Sigmoid colon (tissue), 6 donors: ENCODE measurements at regions not wholly inside any gene's neighbourhood (a gene's known extent, or its start where the extent isn't known, plus 50 kb on each side); places are given as distances from the start of the nearest gene placed in this dataset.

ENCODE experiments used
- DNase-seq: peaks from one replicate; pipeline ENCODE4 v3.0.0-alpha.2; 2019
- H3K27ac ChIP-seq, 4 donors: fragments of 200-600 bp; sonication (generic); one replicate each; pipeline ENCODE4 v1.5.1; 2016 to 2019; ENCODE audit warnings: mild to moderate bottlenecking in 1 of 4
- H3K27me3 ChIP-seq, 3 donors: fragments of 200-600 bp; sonication (generic); one replicate each; pipeline ENCODE4 v1.5.1; 2019; ENCODE audit warnings: mild to moderate bottlenecking in 1 of 3
- H3K36me3 ChIP-seq, 4 donors: fragments of 200-600 bp; sonication (generic); one replicate each; pipeline ENCODE4 v1.5.1; 2016 to 2019
- H3K4me1 ChIP-seq, 4 donors: fragments of 200-600 bp; sonication (generic); one replicate each; pipeline ENCODE4 v1.5.1; 2017 to 2019
- H3K4me3 ChIP-seq, 4 donors: fragments of 200-600 bp; sonication (generic); one replicate each; pipeline ENCODE4 v1.5.1; 2017 to 2019; ENCODE audit warnings: mild to moderate bottlenecking in 2 of 4, moderate library complexity in 1 of 4
- H3K9me3 ChIP-seq, 4 donors: fragments of 200-600 bp in 3 of 4; sonication (generic) in 3 of 4; one replicate each; pipeline versions ENCODE4 v1.5.1 to v1.6.1; 2013 to 2019
- EP300 ChIP-seq, 4 donors: sonication (generic); formaldehyde crosslinking; IDR thresholded peaks; one replicate each; pipeline ENCODE4 v1.6.1; 2017; ENCODE audit warnings: antibody characterized with exemption in 4 of 4
- POLR2A ChIP-seq, 2 donors: fragments of 450-650 bp; IDR thresholded peaks; one replicate each; pipeline ENCODE4 v1.6.1; 2016; ENCODE audit warnings: antibody characterized with exemption in 2 of 2, mild to moderate bottlenecking in 2 of 2, moderate library complexity in 2 of 2
- POLR2AphosphoS5 ChIP-seq, 4 donors: sonication (generic); formaldehyde crosslinking; IDR thresholded peaks; one replicate each; pipeline ENCODE4 v1.6.1; 2017; ENCODE audit warnings: antibody characterized with exemption in 4 of 4
- WGBS, 2 donors: extraction: QIAGEN DNeasy Blood & Tissue Kit; methylation state at CpG; one replicate each; pipeline ENCODE4 v1.1.7; 2013; 5-methylcytosine and 5-hydroxymethylcytosine counted together
- intact Hi-C: fragments of 100-400 bp; cut with DNase I; formaldehyde crosslinking; loops from one replicate; pipeline ENCODE4 v1.15.1; 2023
- TF ChIP-seq, protein P1 (sequence below), 4 experiments: fragments of 450-650 bp in 3 of 4; fragments of 200-600 bp in 1 of 4; IDR thresholded peaks; one replicate each; pipeline ENCODE4 v1.5.1; 2016 to 2019; ENCODE audit warnings: antibody characterized with exemption in 4 of 4, mild to moderate bottlenecking in 3 of 4, moderate library complexity in 2 of 4
- donor health status: healthy with polysubstance abuse.
- donor health status: healthy.

- no peak for TF ChIP-seq POLR2AphosphoS5 (IDR thresholded peaks at IDR 0.05)
- TF ChIP-seq, protein P1, sequence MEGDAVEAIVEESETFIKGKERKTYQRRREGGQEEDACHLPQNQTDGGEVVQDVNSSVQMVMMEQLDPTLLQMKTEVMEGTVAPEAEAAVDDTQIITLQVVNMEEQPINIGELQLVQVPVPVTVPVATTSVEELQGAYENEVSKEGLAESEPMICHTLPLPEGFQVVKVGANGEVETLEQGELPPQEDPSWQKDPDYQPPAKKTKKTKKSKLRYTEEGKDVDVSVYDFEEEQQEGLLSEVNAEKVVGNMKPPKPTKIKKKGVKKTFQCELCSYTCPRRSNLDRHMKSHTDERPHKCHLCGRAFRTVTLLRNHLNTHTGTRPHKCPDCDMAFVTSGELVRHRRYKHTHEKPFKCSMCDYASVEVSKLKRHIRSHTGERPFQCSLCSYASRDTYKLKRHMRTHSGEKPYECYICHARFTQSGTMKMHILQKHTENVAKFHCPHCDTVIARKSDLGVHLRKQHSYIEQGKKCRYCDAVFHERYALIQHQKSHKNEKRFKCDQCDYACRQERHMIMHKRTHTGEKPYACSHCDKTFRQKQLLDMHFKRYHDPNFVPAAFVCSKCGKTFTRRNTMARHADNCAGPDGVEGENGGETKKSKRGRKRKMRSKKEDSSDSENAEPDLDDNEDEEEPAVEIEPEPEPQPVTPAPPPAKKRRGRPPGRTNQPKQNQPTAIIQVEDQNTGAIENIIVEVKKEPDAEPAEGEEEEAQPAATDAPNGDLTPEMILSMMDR (IDR thresholded peaks at IDR 0.05), result no peak
- TF ChIP-seq POLR2A (IDR thresholded peaks at IDR 0.05), result no peak
- TF ChIP-seq EP300 (IDR thresholded peaks at IDR 0.05), result no peak
- H3K9me3 ChIP-seq, result no peaks in the 10 kb centered on the region
- no peaks in the 10 kb centered on the region for H3K36me3 ChIP-seq
- H3K27me3 ChIP-seq, result peaks cover 0 to 3% (median 0%) of the 10 kb centered on the region in 3 donors
- no peaks in the 10 kb centered on the region for H3K4me1 ChIP-seq
- DNase-seq, result no peak
- intact Hi-C loops, result no loop called here
- WGBS, 2 donors, result 92 to 93% methylated on average over 4 of the region's 4 CpGs
- H3K27ac ChIP-seq, result no peak overlapping the region
- no peak overlapping the region for H3K4me3 ChIP-seq
These were observed 116.6 kb upstream of the THY1 start for GRCh38 chr11:119539583-119539982.

DNA sequence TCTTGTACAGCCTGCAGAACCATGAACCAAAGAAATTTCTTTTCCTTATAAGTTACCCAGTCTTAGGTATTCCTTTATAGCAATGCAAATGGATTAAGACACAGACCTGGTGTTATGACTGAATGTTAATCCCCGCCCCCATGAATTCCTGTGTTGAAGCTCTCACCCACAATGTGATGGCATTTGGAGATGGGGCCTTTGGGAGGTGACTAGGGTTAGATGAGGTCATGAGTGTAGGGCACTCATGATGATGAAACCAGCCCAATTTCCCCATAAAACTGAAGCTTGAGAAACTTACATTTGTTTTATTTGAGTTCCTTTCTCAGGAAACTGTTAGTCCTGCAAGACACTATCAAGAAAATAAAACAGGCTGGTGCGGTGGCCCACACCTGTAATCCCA lies 115.8 kb upstream of the THY1 start:
- Histone ChIP-seq H3K36me3 (no peaks in the 10 kb centered on the region), H3K4me3 (no peak overlapping the region), H3K4me1 (no peaks in the 10 kb centered on the region), H3K27me3 (peaks cover 0 to 3% (median 0%) of the 10 kb centered on the region in 3 donors), H3K9me3 (no peaks in the 10 kb centered on the region), H3K27ac (no peak overlapping the region)
- TF ChIP-seq POLR2AphosphoS5 (IDR thresholded peaks at IDR 0.05), result no peak
- TF ChIP-seq POLR2A (IDR thresholded peaks at IDR 0.05), result no peak
- TF ChIP-seq EP300 (IDR thresholded peaks at IDR 0.05), result no peak
- TF ChIP-seq, protein P1 (IDR thresholded peaks at IDR 0.05), result no peak
- intact Hi-C loops, result no loop called here
- no peak for DNase-seq
- WGBS, 2 donors, result 80 to 82% methylated on average over 2 of the region's 2 CpGs

- Histone ChIP-seq H3K4me1 (no peaks in the 10 kb centered on the region), H3K27ac (no peak overlapping the region), H3K36me3 (no peaks in the 10 kb centered on the region), H3K9me3 (no peaks in the 10 kb centered on the region), H3K4me3 (no peak overlapping the region), H3K27me3 (peaks cover 0 to 3% (median 0%) of the 10 kb centered on the region in 3 donors)
- TF ChIP-seq EP300 (IDR thresholded peaks at IDR 0.05), result no peak
- no peak for TF ChIP-seq POLR2AphosphoS5 (IDR thresholded peaks at IDR 0.05)
- TF ChIP-seq, protein P1 (IDR thresholded peaks at IDR 0.05), result no peak
- TF ChIP-seq POLR2A (IDR thresholded peaks at IDR 0.05), result no peak
- no peak for DNase-seq
- intact Hi-C loops, result no loop called here
- 35 to 48% methylated on average over 12 of the region's 12 CpGs for WGBS, 2 donors
These were observed 114.6 kb upstream of the THY1 start for GRCh38 chr11:119537306-119538253.

DNA sequence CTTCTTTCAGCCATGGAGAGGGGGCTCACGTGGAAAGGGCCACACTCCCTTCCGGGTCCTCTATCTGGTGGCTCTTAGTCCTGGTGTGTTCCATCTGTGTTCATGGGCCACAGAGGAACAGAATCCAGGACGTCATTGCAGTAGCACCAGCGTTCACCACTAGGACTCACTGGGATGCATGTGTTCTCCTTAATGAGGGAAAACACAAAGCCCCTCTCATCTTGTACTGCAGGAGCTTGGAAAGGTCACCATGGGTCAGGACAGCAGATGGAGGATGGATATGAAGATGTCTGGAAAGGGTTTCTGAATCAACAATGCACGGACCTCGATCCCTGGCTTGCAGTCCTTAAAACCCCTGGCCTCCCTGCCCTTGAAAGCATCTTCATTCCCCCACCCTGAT lies 113.8 kb upstream of the THY1 start:
- Histone ChIP-seq H3K27me3 (peaks cover 0 to 3% (median 0%) of the 10 kb centered on the region in 3 donors), H3K36me3 (no peaks in the 10 kb centered on the region), H3K27ac (no peak overlapping the region), H3K9me3 (no peaks in the 10 kb centered on the region), H3K4me1 (no peaks in the 10 kb centered on the region), H3K4me3 (no peak overlapping the region)
- TF ChIP-seq POLR2AphosphoS5 (IDR thresholded peaks at IDR 0.05), result no peak
- WGBS, 2 donors, result 81 to 85% methylated on average over 6 of the region's 6 CpGs
- intact Hi-C loops, result no loop called here
- no peak for DNase-seq

GRCh38 chr11:119533921-119534736 lies 111.2 kb upstream of the THY1 start:
- peak; percentile 83 for DNase-seq
- Histone ChIP-seq H3K27ac (no peak overlapping the region), H3K9me3 (no peaks in the 10 kb centered on the region), H3K4me3 (no peak overlapping the region), H3K4me1 (no peaks in the 10 kb centered on the region), H3K36me3 (no peaks in the 10 kb centered on the region), H3K27me3 (peaks cover 0 to 3% (median 0%) of the 10 kb centered on the region in 3 donors)
- WGBS, 2 donors, result 26% methylated on average over 13 of the region's 13 CpGs
- intact Hi-C loops, result loop anchor here (1.0 kb wide), 1 partner anchor 53 kb away; no protein-coding TSS in a partner anchor
- TF ChIP-seq EP300 (IDR thresholded peaks at IDR 0.05), result no peak
- no peak for TF ChIP-seq POLR2A (IDR thresholded peaks at IDR 0.05)
- TF ChIP-seq POLR2AphosphoS5 (IDR thresholded peaks at IDR 0.05), result no peak
- TF ChIP-seq, protein P1 (IDR thresholded peaks at IDR 0.05), result peak in 3 of 4 experiments; percentile 62 to 72 (median 66)
